SK-N-MC (cell line): ENCODE measurements at regions not wholly inside any gene's neighbourhood (a gene's known extent, or its start where the extent isn't known, plus 50 kb on each side); places are given as distances from the start of the nearest gene placed in this dataset.

Source experiments
- EZH2 ChIP-seq: fragments of 200-600 bp; sonication (generic); IDR thresholded peaks from one replicate; pipeline ENCODE4 v1.6.1; 2017; ENCODE audit warnings: antibody characterized with exemption
- FOXP2 ChIP-seq: optimal IDR thresholded peaks from 2 replicates; pipeline ENCODE3; 2011; ENCODE audit warnings: mild to moderate bottlenecking, moderate library complexity; ENCODE audit not compliant: insufficient read depth; ENCODE audit errors: extremely low read length, control extremely low read depth
- POLR2AphosphoS5 ChIP-seq: IDR thresholded peaks from 2 replicates; pipeline ENCODE4 v1.6.1; 2012; ENCODE audit warnings: mild to moderate bottlenecking, low read depth, low read length, borderline replicate concordance

DNA sequence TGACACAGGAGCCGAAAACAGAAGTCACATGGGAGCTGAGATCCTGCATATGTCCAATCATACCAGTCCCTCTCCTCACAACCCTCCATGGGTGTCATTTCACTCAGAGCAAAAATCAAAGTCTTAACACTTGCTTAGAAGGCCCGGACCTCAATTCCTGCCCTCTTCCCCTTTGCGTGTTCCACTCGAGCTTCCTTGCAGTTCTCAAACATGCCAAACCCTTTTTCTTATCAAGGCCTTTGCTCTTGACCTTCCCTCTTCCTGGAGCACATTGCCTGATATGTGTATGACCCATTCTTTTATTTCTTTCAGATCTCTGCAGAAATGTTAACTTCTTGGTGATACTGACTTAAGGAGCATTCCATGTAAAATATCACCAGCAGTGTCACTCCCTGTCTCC is 87.0 kb upstream of the USP38 start:
- TF ChIP-seq POLR2AphosphoS5 (no peak), EZH2 (no peak), FOXP2 (no peak)
